ENCODE measurements at regions not wholly inside any gene's neighbourhood (a gene's known extent, or its start where the extent isn't known, plus 50 kb on each side); places are given as distances from the start of the nearest gene placed in this dataset.

DNA sequence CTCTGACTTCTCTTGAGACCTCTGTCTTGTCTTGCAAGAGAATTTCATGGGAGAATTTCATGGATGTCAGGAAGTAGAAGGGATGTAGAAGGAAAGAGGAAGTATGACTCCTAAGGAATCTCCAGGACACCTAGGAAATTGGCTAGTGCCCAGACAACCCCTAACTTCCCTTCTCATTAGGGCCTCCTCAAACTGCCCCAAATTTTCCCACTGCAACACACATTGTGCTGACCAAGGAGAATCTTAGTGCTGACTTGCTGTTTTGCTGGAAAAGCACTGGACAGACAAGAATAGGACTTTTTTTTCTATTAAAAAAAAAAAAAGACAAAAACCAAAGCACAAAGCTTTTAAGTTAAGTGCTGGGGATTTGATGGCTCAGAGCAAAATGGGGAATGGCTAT, 236.1 kb upstream of the CADM1 start:
- Histone ChIP-seq H3K9me3 (ENCODE audit: control insufficient read depth, insufficient read depth, low read depth, low read length) (no peaks in the 10 kb centered on the region), H3K4me2 (ENCODE audit: extremely low read depth, insufficient read depth, low read length) (no peak overlapping the region), H3K27ac (ENCODE audit: insufficient read depth, low read length) (no peak overlapping the region), H3K36me3 (ENCODE audit: control insufficient read depth, insufficient read depth, low read length) (no peaks in the 10 kb centered on the region), H2AFZ (ENCODE audit: low read length) (no peak overlapping the region), H4K20me1 (ENCODE audit: control insufficient read depth, extremely low read depth, insufficient read depth, low read length) (no peaks in the 10 kb centered on the region), H3K27me3 (ENCODE audit: control insufficient read depth, insufficient read depth, low read length) (no peaks in the 10 kb centered on the region), H3K4me3 (replicated peaks in 1 of 4; ENCODE audit: control extremely low read depth in 1 of 4, insufficient read depth in 1 of 4, low read depth in 3 of 4, low read length in 4 of 4) (no peak overlapping the region), H3K4me1 (ENCODE audit: control insufficient read depth, extremely low read depth, insufficient read depth, low read length) (no peaks in the 10 kb centered on the region), H3K79me2 (ENCODE audit: control insufficient read depth, insufficient read depth, low read length) (no peaks in the 10 kb centered on the region), H3K9ac (ENCODE audit: insufficient read depth, low read length) (no peak overlapping the region)
- no peak for DNase-seq (ENCODE audit: low read depth in 2 of 2)
- TF ChIP-seq EZH2 (IDR thresholded peaks at IDR 0.05; ENCODE audit: low read length, missing control alignments) = no peak
- TF ChIP-seq CTCF (conservative IDR thresholded peaks at IDR 0.05 in 1 of 2, IDR thresholded peaks at IDR 0.05 in 1 of 2; ENCODE audit: low read depth in 1 of 2, low read length in 2 of 2) = no peak

DNA sequence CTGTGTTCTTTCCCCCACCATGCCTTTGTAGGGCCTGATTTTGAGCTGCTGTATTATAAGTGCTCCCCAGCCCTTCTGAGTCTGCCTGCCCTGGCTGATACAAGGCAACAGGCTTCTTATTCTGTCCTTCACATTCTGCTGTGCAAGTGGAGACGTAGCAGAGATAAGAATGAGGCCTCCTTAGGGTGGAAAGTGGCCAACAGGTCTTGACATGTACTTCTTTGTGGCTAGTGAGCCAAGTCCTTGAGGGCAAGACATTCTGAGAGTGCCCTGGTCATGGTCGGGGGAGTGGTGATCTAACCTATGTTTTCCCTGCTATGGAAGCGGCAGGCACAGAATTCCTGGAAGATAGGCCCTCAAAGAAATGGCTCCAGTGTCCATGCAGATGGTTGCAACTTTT, 235.7 kb upstream of the CADM1 start:
- no peak overlapping the region for H3K4me3 ChIP-seq (replicated peaks in 1 of 4; ENCODE audit: control extremely low read depth in 1 of 4, insufficient read depth in 1 of 4, low read depth in 3 of 4, low read length in 4 of 4)
- H3K4me1 ChIP-seq (ENCODE audit: control insufficient read depth, extremely low read depth, insufficient read depth, low read length) = no peaks in the 10 kb centered on the region
- no peak for DNase-seq (ENCODE audit: low read depth in 2 of 2)
- TF ChIP-seq EZH2 (IDR thresholded peaks at IDR 0.05; ENCODE audit: low read length, missing control alignments) (no peak), CTCF (conservative IDR thresholded peaks at IDR 0.05 in 1 of 2, IDR thresholded peaks at IDR 0.05 in 1 of 2; ENCODE audit: low read depth in 1 of 2, low read length in 2 of 2) (no peak)
- H3K9me3 ChIP-seq (ENCODE audit: control insufficient read depth, insufficient read depth, low read depth, low read length) = no peaks in the 10 kb centered on the region
- H3K36me3 ChIP-seq (ENCODE audit: control insufficient read depth, insufficient read depth, low read length) = no peaks in the 10 kb centered on the region
- H3K27me3 ChIP-seq (ENCODE audit: control insufficient read depth, insufficient read depth, low read length) = no peaks in the 10 kb centered on the region
- H4K20me1 ChIP-seq (ENCODE audit: control insufficient read depth, extremely low read depth, insufficient read depth, low read length) = no peaks in the 10 kb centered on the region
- no peak overlapping the region for H3K4me2 ChIP-seq (ENCODE audit: extremely low read depth, insufficient read depth, low read length)
- no peaks in the 10 kb centered on the region for H3K79me2 ChIP-seq (ENCODE audit: control insufficient read depth, insufficient read depth, low read length)
- H2AFZ ChIP-seq (ENCODE audit: low read length) = no peak overlapping the region
- no peak overlapping the region for H3K9ac ChIP-seq (ENCODE audit: insufficient read depth, low read length)
- no peak overlapping the region for H3K27ac ChIP-seq (ENCODE audit: insufficient read depth, low read length)

DNA sequence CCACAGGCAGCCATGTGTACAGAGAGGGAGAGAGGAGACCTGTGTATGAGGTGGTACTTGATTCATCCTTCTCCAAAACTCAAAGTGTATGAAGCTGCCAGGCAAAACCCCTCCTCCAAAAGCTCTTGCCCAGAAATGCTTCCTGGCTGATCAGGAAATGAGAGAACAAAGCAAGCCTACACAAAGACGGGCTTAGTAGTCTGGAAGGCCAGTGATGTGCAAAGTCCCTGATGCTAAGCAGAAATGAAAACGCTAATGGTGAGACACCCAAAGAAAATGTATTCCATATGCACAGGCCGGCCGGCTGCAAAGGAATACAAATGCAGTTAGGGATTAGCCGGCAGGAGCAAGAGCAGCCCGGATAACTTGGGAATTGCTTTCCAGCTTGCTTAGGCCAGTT, 234.9 kb upstream of the CADM1 start:
- Histone ChIP-seq H3K9ac (ENCODE audit: insufficient read depth, low read length) (no peak overlapping the region), H3K79me2 (ENCODE audit: control insufficient read depth, insufficient read depth, low read length) (no peaks in the 10 kb centered on the region), H3K9me3 (ENCODE audit: control insufficient read depth, insufficient read depth, low read depth, low read length) (no peaks in the 10 kb centered on the region), H3K4me3 (replicated peaks in 1 of 4; ENCODE audit: control extremely low read depth in 1 of 4, insufficient read depth in 1 of 4, low read depth in 3 of 4, low read length in 4 of 4) (no peak overlapping the region), H3K27ac (ENCODE audit: insufficient read depth, low read length) (no peak overlapping the region), H3K4me1 (ENCODE audit: control insufficient read depth, extremely low read depth, insufficient read depth, low read length) (no peaks in the 10 kb centered on the region), H4K20me1 (ENCODE audit: control insufficient read depth, extremely low read depth, insufficient read depth, low read length) (no peaks in the 10 kb centered on the region), H3K36me3 (ENCODE audit: control insufficient read depth, insufficient read depth, low read length) (no peaks in the 10 kb centered on the region), H3K27me3 (ENCODE audit: control insufficient read depth, insufficient read depth, low read length) (no peaks in the 10 kb centered on the region), H2AFZ (ENCODE audit: low read length) (no peak overlapping the region), H3K4me2 (ENCODE audit: extremely low read depth, insufficient read depth, low read length) (no peak overlapping the region)
- TF ChIP-seq EZH2 (IDR thresholded peaks at IDR 0.05; ENCODE audit: low read length, missing control alignments) (no peak), CTCF (conservative IDR thresholded peaks at IDR 0.05 in 1 of 2, IDR thresholded peaks at IDR 0.05 in 1 of 2; ENCODE audit: low read depth in 1 of 2, low read length in 2 of 2) (no peak)
- peak in 1 of 2 donors; percentile 20 for DNase-seq (ENCODE audit: low read depth in 2 of 2)
